ENCODE measurements at regions not wholly inside any gene's neighbourhood (a gene's known extent, or its start where the extent isn't known, plus 50 kb on each side); places are given as distances from the start of the nearest gene placed in this dataset.

GRCh38 chr11:92123540-92123939, 101.1 kb upstream of the FAT3 start:
- TF ChIP-seq CTCF (conservative IDR thresholded peaks at IDR 0.05; ENCODE audit: low read depth, low read length) = no peak
- TF ChIP-seq EZH2 (IDR thresholded peaks at IDR 0.05; ENCODE audit: low read length, unreplicated experiment) = no peak
